Esophagus muscularis mucosa (tissue), 4 donors: ENCODE measurements at regions not wholly inside any gene's neighbourhood (a gene's known extent, or its start where the extent isn't known, plus 50 kb on each side); places are given as distances from the start of the nearest gene placed in this dataset.
A peak's percentile ranks its signal among the peaks of the same experiment; 100 is the strongest.

ENCODE experiments used
- DNase-seq: peaks from one replicate; pipeline ENCODE4 v3.0.0-alpha.2; 2017; ENCODE audit errors: extremely low spot score
- H3K27ac ChIP-seq, 4 donors: fragments of 200-600 bp; sonication (generic); replicated peaks in 1 of 4; 1 replicate in 3 of 4; 2 replicates in 1 of 4; pipeline ENCODE4 v1.5.1; 2016 to 2019; ENCODE audit warnings: mild to moderate bottlenecking in 1 of 4
- H3K27me3 ChIP-seq, 4 donors: fragments of 200-600 bp; sonication (generic); one replicate each; pipeline versions ENCODE4 v1.5.1 to v1.6.0; 2016 to 2019
- H3K36me3 ChIP-seq, 4 donors: fragments of 200-600 bp; sonication (generic); one replicate each; pipeline ENCODE4 v1.5.1; 2016 to 2019
- H3K4me1 ChIP-seq, 4 donors: fragments of 200-600 bp; sonication (generic); one replicate each; pipeline ENCODE4 v1.5.1; 2016 to 2019
- H3K4me3 ChIP-seq, 4 donors: fragments of 200-600 bp; sonication (generic); 1 replicate in 2 of 4; 2 replicates in 2 of 4; pipeline ENCODE4 v1.5.1; 2016 to 2019; ENCODE audit warnings: mild to moderate bottlenecking in 4 of 4, moderate library complexity in 1 of 4
- H3K9me3 ChIP-seq, 4 donors: fragments of 200-600 bp; sonication (generic); 1 replicate in 3 of 4; 2 replicates in 1 of 4; pipeline ENCODE4 v1.5.1; 2016 to 2019
- CTCF ChIP-seq, 3 experiments: fragments of 200-600 bp in 2 of 3; fragments of 450-650 bp in 1 of 3; sonication (generic) in 2 of 3; IDR thresholded peaks; one replicate each; pipeline ENCODE4 v1.5.1; 2017 to 2019; ENCODE audit warnings: antibody characterized with exemption in 3 of 3, mild to moderate bottlenecking in 2 of 3, moderate library complexity in 1 of 3
- EP300 ChIP-seq: sonication (generic); formaldehyde crosslinking; IDR thresholded peaks from one replicate; pipeline ENCODE4 v1.6.1; 2017; ENCODE audit warnings: antibody characterized with exemption
- POLR2A ChIP-seq: fragments of 450-650 bp; IDR thresholded peaks from one replicate; pipeline ENCODE4 v1.6.1; 2017; ENCODE audit warnings: antibody characterized with exemption, moderate library complexity, mild to moderate bottlenecking, low read depth
- POLR2AphosphoS5 ChIP-seq, 2 donors: sonication (generic); formaldehyde crosslinking; IDR thresholded peaks; one replicate each; pipeline ENCODE4 v1.6.1; 2017; ENCODE audit warnings: antibody characterized with exemption in 2 of 2
- WGBS: methylation state at CpG from one replicate; pipeline ENCODE4 v1.1.5; 2018; 5-methylcytosine and 5-hydroxymethylcytosine counted together
- intact Hi-C: fragments of 100-400 bp; cut with DNase I; formaldehyde crosslinking; loops from one replicate; pipeline ENCODE4 v1.15.1; 2023

- intact Hi-C loops = no loop called here
- TF ChIP-seq POLR2A (no peak), EP300 (no peak), POLR2AphosphoS5 (IDR thresholded peaks at IDR 0.05) (no peak), CTCF (IDR thresholded peaks at IDR 0.05) (no peak)
- WGBS = 45% methylated on average over 5 of the region's 5 CpGs
Measured at GRCh38 chr15:98286200-98286599, 325.7 kb downstream of the ARRDC4 start.

GRCh38 chr15:98286831-98287230 lies 326.3 kb downstream of the ARRDC4 start:
- no peak for DNase-seq
- Histone ChIP-seq H3K27me3 (peaks cover 0 to 39% (median under 1%) of the 10 kb centered on the region in 4 donors), H3K9me3 (no peaks in the 10 kb centered on the region), H3K4me3 (no peak overlapping the region), H3K4me1 (no peaks in the 10 kb centered on the region), H3K27ac (no peak overlapping the region), H3K36me3 (no peaks in the 10 kb centered on the region)
- intact Hi-C loops = no loop called here
- 71% methylated on average over 3 of the region's 3 CpGs for WGBS
- no peak for TF ChIP-seq POLR2AphosphoS5 (IDR thresholded peaks at IDR 0.05)
- TF ChIP-seq EP300 = no peak
- TF ChIP-seq CTCF (IDR thresholded peaks at IDR 0.05) = no peak
- TF ChIP-seq POLR2A = no peak

More at GRCh38 chr15:98286200-98286599, 325.7 kb downstream of the ARRDC4 start:
- Histone ChIP-seq H3K4me3 (no peak overlapping the region), H3K36me3 (no peaks in the 10 kb centered on the region), H3K27me3 (peaks cover 0 to 36% (median 0%) of the 10 kb centered on the region in 4 donors), H3K9me3 (no peaks in the 10 kb centered on the region), H3K27ac (no peak overlapping the region), H3K4me1 (no peaks in the 10 kb centered on the region)
- DNase-seq = peak; percentile 85

GRCh38 chr15:98288091-98288590 lies 327.6 kb downstream of the ARRDC4 start:
- no peaks in the 10 kb centered on the region for H3K36me3 ChIP-seq
- no peak for TF ChIP-seq CTCF (IDR thresholded peaks at IDR 0.05)
- TF ChIP-seq EP300 = no peak
- no peak for TF ChIP-seq POLR2A
- TF ChIP-seq POLR2AphosphoS5 (IDR thresholded peaks at IDR 0.05) = no peak
- peaks cover 4 to 10% (median 10%) of the 10 kb centered on the region in 4 donors for H3K4me1 ChIP-seq
- H3K4me3 ChIP-seq = no peak overlapping the region
- WGBS = 81% methylated on average over 10 of the region's 11 CpGs
- no peaks in the 10 kb centered on the region for H3K9me3 ChIP-seq
- H3K27ac ChIP-seq = no peak overlapping the region
- H3K27me3 ChIP-seq = peaks cover 0 to 52% (median 5%) of the 10 kb centered on the region in 4 donors
- peak; percentile 77 for DNase-seq
- intact Hi-C loops = no loop called here

- no peak for TF ChIP-seq POLR2AphosphoS5 (IDR thresholded peaks at IDR 0.05)
- TF ChIP-seq POLR2A = no peak
- no peak for TF ChIP-seq EP300
- no peak for TF ChIP-seq CTCF (IDR thresholded peaks at IDR 0.05)
- intact Hi-C loops = loop anchor here (10.0 kb wide), 1 partner anchor 385 kb away; no protein-coding TSS in a partner anchor
- no peak for DNase-seq
- no peaks in the 10 kb centered on the region for H3K9me3 ChIP-seq
- peaks cover 0 to 56% (median 6%) of the 10 kb centered on the region in 4 donors for H3K27me3 ChIP-seq
- 64% methylated on average over 3 of the region's 3 CpGs for WGBS
- H3K27ac ChIP-seq = no peak overlapping the region
- H3K4me3 ChIP-seq = no peak overlapping the region
- no peaks in the 10 kb centered on the region for H3K36me3 ChIP-seq
- H3K4me1 ChIP-seq = peaks cover 4 to 10% (median 10%) of the 10 kb centered on the region in 4 donors
Measured at GRCh38 chr15:98289747-98290146, 329.2 kb downstream of the ARRDC4 start.
